ENCODE measurements at regions not wholly inside any gene's neighbourhood (a gene's known extent, or its start where the extent isn't known, plus 50 kb on each side); places are given as distances from the start of the nearest gene placed in this dataset.

- TF ChIP-seq CTCF (IDR thresholded peaks at IDR 0.05) (no peak), POLR2A (IDR thresholded peaks at IDR 0.05) (no peak), POLR2AphosphoS5 (IDR thresholded peaks at IDR 0.05) (no peak)
Observed at GRCh38 chr10:58898854-58899573, 277.4 kb upstream of the PHYHIPL start.
